Astrocyte (in vitro differentiated cells and primary cell): ENCODE measurements at regions not wholly inside any gene's neighbourhood (a gene's known extent, or its start where the extent isn't known, plus 50 kb on each side); places are given as distances from the start of the nearest gene placed in this dataset.

Experiments used
- EZH2 ChIP-seq: IDR thresholded peaks from 2 replicates; pipeline ENCODE4 v1.6.1; 2012; ENCODE audit warnings: mild to moderate bottlenecking, low read length, inconsistent platforms; ENCODE audit not compliant: insufficient read depth
- TF ChIP-seq, protein P1 (sequence below): IDR thresholded peaks from 2 replicates; pipeline ENCODE4 v1.5.1; 2011; ENCODE audit warnings: low read depth, mild to moderate bottlenecking, inconsistent platforms, low read length, moderate library complexity; ENCODE audit not compliant: insufficient read depth

DNA sequence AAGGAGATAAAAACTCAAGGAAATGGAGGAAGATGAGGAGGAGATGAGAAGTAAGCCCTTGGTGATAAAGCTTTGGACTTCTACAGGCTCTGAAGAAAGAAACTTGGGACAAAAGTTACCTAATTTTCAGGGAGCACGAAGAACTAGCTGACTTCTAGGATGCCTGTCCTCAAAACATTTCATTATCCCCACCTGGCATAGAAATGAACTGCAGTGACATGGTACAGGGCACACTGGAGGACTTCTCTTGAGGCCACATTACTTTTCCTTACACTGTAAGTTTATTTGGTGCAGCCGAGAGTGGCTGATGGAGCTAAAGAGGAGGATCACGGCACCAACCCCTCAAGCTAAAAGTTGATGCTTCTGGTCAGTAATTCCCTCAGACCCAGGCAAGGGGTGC is 269.5 kb upstream of the MSX2 start:
- TF ChIP-seq, protein P1, sequence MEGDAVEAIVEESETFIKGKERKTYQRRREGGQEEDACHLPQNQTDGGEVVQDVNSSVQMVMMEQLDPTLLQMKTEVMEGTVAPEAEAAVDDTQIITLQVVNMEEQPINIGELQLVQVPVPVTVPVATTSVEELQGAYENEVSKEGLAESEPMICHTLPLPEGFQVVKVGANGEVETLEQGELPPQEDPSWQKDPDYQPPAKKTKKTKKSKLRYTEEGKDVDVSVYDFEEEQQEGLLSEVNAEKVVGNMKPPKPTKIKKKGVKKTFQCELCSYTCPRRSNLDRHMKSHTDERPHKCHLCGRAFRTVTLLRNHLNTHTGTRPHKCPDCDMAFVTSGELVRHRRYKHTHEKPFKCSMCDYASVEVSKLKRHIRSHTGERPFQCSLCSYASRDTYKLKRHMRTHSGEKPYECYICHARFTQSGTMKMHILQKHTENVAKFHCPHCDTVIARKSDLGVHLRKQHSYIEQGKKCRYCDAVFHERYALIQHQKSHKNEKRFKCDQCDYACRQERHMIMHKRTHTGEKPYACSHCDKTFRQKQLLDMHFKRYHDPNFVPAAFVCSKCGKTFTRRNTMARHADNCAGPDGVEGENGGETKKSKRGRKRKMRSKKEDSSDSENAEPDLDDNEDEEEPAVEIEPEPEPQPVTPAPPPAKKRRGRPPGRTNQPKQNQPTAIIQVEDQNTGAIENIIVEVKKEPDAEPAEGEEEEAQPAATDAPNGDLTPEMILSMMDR, result no peak
- TF ChIP-seq EZH2, result no peak
